ENCODE measurements at regions not wholly inside any gene's neighbourhood (a gene's known extent, or its start where the extent isn't known, plus 50 kb on each side); places are given as distances from the start of the nearest gene placed in this dataset.
A peak's percentile ranks its signal among the peaks of the same experiment; 100 is the strongest.

- Histone ChIP-seq H4K20me1 (ENCODE audit: low read depth) (no peaks in the 10 kb centered on the region), H3K4me2 (peak overlapping the region; percentile 63), H2AFZ (replicated peaks) (no peak overlapping the region), H3K9ac (no peak overlapping the region), H3K4me1 (peaks cover 30% of the 10 kb centered on the region), H3K36me3 (no peaks in the 10 kb centered on the region), H3K9me3 (ENCODE audit: low read depth) (no peaks in the 10 kb centered on the region), H3K27ac (peak overlapping the region; percentile 81), H3F3A (ENCODE audit: low read depth) (peaks cover 16% of the 10 kb centered on the region), H3K79me2 (ENCODE audit: low read depth) (no peaks in the 10 kb centered on the region), H3K27me3 (no peaks in the 10 kb centered on the region), H3K4me3 (no peak overlapping the region)
- Mint-ChIP-seq H3K4me3 (no peak overlapping the region), H3K36me3 (no peaks in the 10 kb centered on the region), H3K4me1 (peaks cover 5% of the 10 kb centered on the region), H3K27ac (no peak overlapping the region), H3K27me3 (ENCODE audit: insufficient read depth, low read depth) (peaks cover 5% of the 10 kb centered on the region), H3K9me3 (peaks cover 3% of the 10 kb centered on the region)
- DNase-seq (ENCODE audit: low spot score), result peak; percentile 62
- TF ChIP-seq, protein P1, sequence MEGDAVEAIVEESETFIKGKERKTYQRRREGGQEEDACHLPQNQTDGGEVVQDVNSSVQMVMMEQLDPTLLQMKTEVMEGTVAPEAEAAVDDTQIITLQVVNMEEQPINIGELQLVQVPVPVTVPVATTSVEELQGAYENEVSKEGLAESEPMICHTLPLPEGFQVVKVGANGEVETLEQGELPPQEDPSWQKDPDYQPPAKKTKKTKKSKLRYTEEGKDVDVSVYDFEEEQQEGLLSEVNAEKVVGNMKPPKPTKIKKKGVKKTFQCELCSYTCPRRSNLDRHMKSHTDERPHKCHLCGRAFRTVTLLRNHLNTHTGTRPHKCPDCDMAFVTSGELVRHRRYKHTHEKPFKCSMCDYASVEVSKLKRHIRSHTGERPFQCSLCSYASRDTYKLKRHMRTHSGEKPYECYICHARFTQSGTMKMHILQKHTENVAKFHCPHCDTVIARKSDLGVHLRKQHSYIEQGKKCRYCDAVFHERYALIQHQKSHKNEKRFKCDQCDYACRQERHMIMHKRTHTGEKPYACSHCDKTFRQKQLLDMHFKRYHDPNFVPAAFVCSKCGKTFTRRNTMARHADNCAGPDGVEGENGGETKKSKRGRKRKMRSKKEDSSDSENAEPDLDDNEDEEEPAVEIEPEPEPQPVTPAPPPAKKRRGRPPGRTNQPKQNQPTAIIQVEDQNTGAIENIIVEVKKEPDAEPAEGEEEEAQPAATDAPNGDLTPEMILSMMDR (IDR thresholded peaks at IDR 0.05), result no peak
- TF ChIP-seq EZH2 (IDR thresholded peaks at IDR 0.05) (no peak), EZH2phosphoT487 (IDR thresholded peaks at IDR 0.05) (no peak)
These were observed 83.0 kb upstream of the FAR2 start for GRCh38 chr12:29066011-29066588.

GRCh38 chr12:29067430-29067829 is 81.6 kb upstream of the FAR2 start:
- Histone ChIP-seq H4K20me1 (ENCODE audit: low read depth) (no peaks in the 10 kb centered on the region), H3K9ac (no peak overlapping the region), H3K9me3 (ENCODE audit: low read depth) (no peaks in the 10 kb centered on the region), H3K36me3 (no peaks in the 10 kb centered on the region), H3K79me2 (ENCODE audit: low read depth) (no peaks in the 10 kb centered on the region), H3K27me3 (no peaks in the 10 kb centered on the region), H3F3A (ENCODE audit: low read depth) (peaks cover 16% of the 10 kb centered on the region), H3K27ac (no peak overlapping the region), H3K4me2 (no peak overlapping the region), H3K4me3 (no peak overlapping the region), H3K4me1 (peaks cover 42% of the 10 kb centered on the region), H2AFZ (replicated peaks) (no peak overlapping the region)
- Mint-ChIP-seq H3K27me3 (ENCODE audit: insufficient read depth, low read depth) (peaks cover 5% of the 10 kb centered on the region), H3K27ac (no peak overlapping the region), H3K9me3 (no peaks in the 10 kb centered on the region), H3K36me3 (no peaks in the 10 kb centered on the region), H3K4me1 (peaks cover 5% of the 10 kb centered on the region), H3K4me3 (no peak overlapping the region)
- TF ChIP-seq EZH2phosphoT487 (IDR thresholded peaks at IDR 0.05) (no peak), EZH2 (IDR thresholded peaks at IDR 0.05) (no peak)
- TF ChIP-seq, protein P1 (IDR thresholded peaks at IDR 0.05), result no peak
- DNase-seq (ENCODE audit: low spot score), result no peak

DNA sequence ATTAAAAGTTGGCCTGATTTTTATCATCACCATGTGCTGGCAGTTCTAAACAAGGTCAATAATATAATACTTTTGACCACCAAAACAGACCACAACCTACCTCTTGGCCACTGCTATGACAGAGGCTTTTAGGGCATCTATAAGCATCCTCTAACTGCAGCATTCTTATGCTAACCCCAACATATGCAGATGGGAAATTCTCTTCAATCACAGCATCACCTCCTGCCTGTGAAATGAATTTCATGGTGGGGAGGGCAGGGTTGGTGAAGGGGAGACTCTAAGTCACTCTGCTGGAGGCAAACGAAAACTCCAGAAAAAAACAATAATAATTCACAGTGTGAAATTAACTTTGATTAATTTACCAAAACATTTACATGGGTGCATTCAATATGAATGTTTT is 78.8 kb upstream of the FAR2 start:
- Mint-ChIP-seq H3K36me3 (no peaks in the 10 kb centered on the region), H3K27me3 (ENCODE audit: insufficient read depth, low read depth) (peaks cover 3% of the 10 kb centered on the region), H3K9me3 (peaks cover 3% of the 10 kb centered on the region), H3K27ac (no peak overlapping the region), H3K4me1 (peaks cover 5% of the 10 kb centered on the region), H3K4me3 (no peak overlapping the region)
- no peak overlapping the region for H3K9ac ChIP-seq
- H3K4me3 ChIP-seq, result no peak overlapping the region
- no peaks in the 10 kb centered on the region for H3K27me3 ChIP-seq
- no peak overlapping the region for H3K27ac ChIP-seq
- peaks cover 38% of the 10 kb centered on the region for H3K4me1 ChIP-seq
- H3F3A ChIP-seq (ENCODE audit: low read depth), result peaks cover 10% of the 10 kb centered on the region
- no peak overlapping the region for H2AFZ ChIP-seq (replicated peaks)
- H3K9me3 ChIP-seq (ENCODE audit: low read depth), result no peaks in the 10 kb centered on the region
- no peak overlapping the region for H3K4me2 ChIP-seq
- H4K20me1 ChIP-seq (ENCODE audit: low read depth), result no peaks in the 10 kb centered on the region
- H3K79me2 ChIP-seq (ENCODE audit: low read depth), result no peaks in the 10 kb centered on the region
- no peak for TF ChIP-seq EZH2 (IDR thresholded peaks at IDR 0.05)
- TF ChIP-seq, protein P1 (IDR thresholded peaks at IDR 0.05), result no peak
- no peak for TF ChIP-seq EZH2phosphoT487 (IDR thresholded peaks at IDR 0.05)
- H3K36me3 ChIP-seq, result no peaks in the 10 kb centered on the region
- DNase-seq (ENCODE audit: low spot score), result no peak
